Neural cell (in vitro differentiated cells): ENCODE measurements at regions not wholly inside any gene's neighbourhood (a gene's known extent, or its start where the extent isn't known, plus 50 kb on each side); places are given as distances from the start of the nearest gene placed in this dataset.

Experiments used
- H2AFZ ChIP-seq: fragments of 200-600, 300-800 bp; sonication (generic), shearing (Covaris generic); 2 replicates; pipeline ENCODE4 v1.6.0; 2014; ENCODE audit warnings: low read depth, mild to moderate bottlenecking, antibody characterized with exemption, low read length, moderate library complexity
- H3F3A ChIP-seq: fragments of 200-600 bp; shearing (Covaris generic); 2 replicates; pipeline ENCODE4 v1.6.1; 2016; ENCODE audit warnings: mild to moderate bottlenecking, moderate library complexity, mixed read lengths, antibody characterized with exemption, low read length; ENCODE audit not compliant: insufficient read depth, poor library complexity, severe bottlenecking
- H3K27ac ChIP-seq: fragments of 200-600, 300-800 bp; sonication (generic), shearing (Covaris generic); 2 replicates; pipeline ENCODE4 v1.5.1; 2014; ENCODE audit warnings: mild to moderate bottlenecking, low read length, moderate library complexity
- H3K27me3 ChIP-seq: fragments of 300-800, 200-600 bp; sonication (generic), shearing (Covaris generic); 2 replicates; pipeline ENCODE4 v1.6.0; 2014; ENCODE audit warnings: mild to moderate bottlenecking, low read depth, low read length, moderate library complexity; ENCODE audit not compliant: insufficient read depth
- H3K36me3 ChIP-seq: fragments of 300-800, 200-600 bp; sonication (generic), shearing (Covaris generic); 2 replicates; pipeline ENCODE4 v1.5.1; 2014; ENCODE audit warnings: mild to moderate bottlenecking, antibody characterized with exemption, low read length, moderate library complexity; ENCODE audit not compliant: insufficient read depth
- H3K4me2 ChIP-seq: fragments of 300-800, 200-600 bp; sonication (generic), shearing (Covaris generic); 2 replicates; pipeline ENCODE4 v1.6.0; 2014; ENCODE audit warnings: mild to moderate bottlenecking, low read length
- H3K4me3 ChIP-seq: fragments of 300-800, 200-600 bp; sonication (generic), shearing (Covaris generic); 2 replicates; pipeline ENCODE4 v1.5.1; 2014; ENCODE audit warnings: mild to moderate bottlenecking, low read length, moderate library complexity
- H3K79me2 ChIP-seq: fragments of 200-600 bp; shearing (Covaris generic); replicated peaks from 2 replicates; pipeline ENCODE4 v1.6.0; 2014; ENCODE audit warnings: mild to moderate bottlenecking, low read length, moderate library complexity; ENCODE audit not compliant: insufficient read depth
- H3K9ac ChIP-seq: fragments of 300-800, 200-600 bp; sonication (generic), shearing (Covaris generic); 2 replicates; pipeline ENCODE4 v1.6.1; 2016; ENCODE audit warnings: mild to moderate bottlenecking, low read length, mixed read lengths
- H3K9me2 ChIP-seq: fragments of 200-600 bp; shearing (Covaris generic); 2 replicates; pipeline ENCODE4 v1.6.1; 2016; ENCODE audit warnings: mild to moderate bottlenecking, low read length, mixed read lengths; ENCODE audit not compliant: insufficient read depth
- H3K9me3 ChIP-seq: fragments of 200-600, 300-800 bp; sonication (generic), shearing (Covaris generic); 2 replicates; pipeline ENCODE4 v1.6.1; 2016; ENCODE audit warnings: mild to moderate bottlenecking, mixed run types, low read length, moderate library complexity, mixed read lengths
- H4K20me1 ChIP-seq: fragments of 200-600 bp; shearing (Covaris generic); 2 replicates; pipeline ENCODE4 v1.6.1; 2016; ENCODE audit warnings: mild to moderate bottlenecking, mixed run types; ENCODE audit not compliant: insufficient read depth
- EP300 ChIP-seq: fragments of 450-650 bp; conservative IDR thresholded peaks from 2 replicates; pipeline ENCODE4 v1.6.1; 2014; ENCODE audit warnings: antibody characterized with exemption, mild to moderate bottlenecking, moderate library complexity; ENCODE audit not compliant: poor library complexity, severe bottlenecking
- EZH2 ChIP-seq: fragments of 200-600, 300-800 bp; shearing (Covaris generic), sonication (generic); IDR thresholded peaks from 2 replicates; pipeline ENCODE4 v1.6.1; 2014; ENCODE audit warnings: antibody characterized with exemption, low read length, borderline replicate concordance, mild to moderate bottlenecking; ENCODE audit not compliant: insufficient read depth, poor library complexity, severe bottlenecking
- MXI1 ChIP-seq: fragments of 450-650 bp; conservative IDR thresholded peaks from 2 replicates; pipeline ENCODE4 v1.6.1; 2014; ENCODE audit warnings: antibody characterized with exemption, mild to moderate bottlenecking; ENCODE audit not compliant: poor library complexity, severe bottlenecking
- POLR2AphosphoS5 ChIP-seq: IDR thresholded peaks from 2 replicates; pipeline ENCODE4 v1.6.1; 2012
- RAD21 ChIP-seq: fragments of 450-650 bp; conservative IDR thresholded peaks from 2 replicates; pipeline ENCODE4 v1.6.1; 2014; ENCODE audit warnings: antibody characterized with exemption, mild to moderate bottlenecking, moderate library complexity
- SMC3 ChIP-seq: fragments of 450-650 bp; conservative IDR thresholded peaks from 2 replicates; pipeline ENCODE4 v1.6.1; 2014; ENCODE audit warnings: antibody characterized with exemption, mild to moderate bottlenecking, moderate library complexity; ENCODE audit not compliant: poor library complexity
- TAF1 ChIP-seq: IDR thresholded peaks from 2 replicates; pipeline ENCODE4 v1.6.1; 2012; ENCODE audit warnings: low read depth
- TF ChIP-seq, protein P1 (sequence below): fragments of 450-650 bp; IDR thresholded peaks from 2 replicates; pipeline ENCODE4 v1.5.1; 2014; ENCODE audit warnings: antibody characterized with exemption, mild to moderate bottlenecking, moderate library complexity; ENCODE audit not compliant: poor library complexity, severe bottlenecking
- TF ChIP-seq, protein P2 (sequence below): IDR thresholded peaks from 2 replicates; pipeline ENCODE4 v1.6.1; 2012; ENCODE audit warnings: borderline replicate concordance

DNA sequence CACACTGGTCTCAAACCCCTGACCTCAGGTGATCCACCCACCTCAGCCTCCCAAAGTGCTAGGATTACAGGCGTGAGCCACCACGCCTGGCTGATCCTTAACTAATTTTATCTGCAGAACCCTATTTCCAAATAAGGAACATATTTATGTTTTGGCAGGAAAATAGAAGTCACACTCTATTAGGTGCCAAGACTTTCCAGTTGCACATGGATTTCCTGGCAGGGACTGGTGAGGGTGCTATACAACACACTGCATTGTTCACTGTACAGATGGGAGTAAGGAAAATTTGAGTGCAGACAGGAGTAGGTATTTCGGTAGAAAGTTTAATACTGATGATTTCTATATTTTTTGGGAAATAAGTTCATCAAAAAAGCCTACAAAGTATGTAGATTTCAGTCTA, 605.3 kb upstream of the B3GALT2 start:
- H3K4me2 ChIP-seq, result no peak overlapping the region
- H3K9me2 ChIP-seq, result no peaks in the 10 kb centered on the region
- H3K4me3 ChIP-seq, result no peak overlapping the region
- no peaks in the 10 kb centered on the region for H3K79me2 ChIP-seq
- H3K9me3 ChIP-seq, result no peaks in the 10 kb centered on the region
- peaks cover 8% of the 10 kb centered on the region for H3F3A ChIP-seq
- H3K27ac ChIP-seq, result no peak overlapping the region
- no peaks in the 10 kb centered on the region for H3K27me3 ChIP-seq
- H2AFZ ChIP-seq, result no peak overlapping the region
- H4K20me1 ChIP-seq, result no peaks in the 10 kb centered on the region
- H3K9ac ChIP-seq, result no peak overlapping the region
- no peaks in the 10 kb centered on the region for H3K36me3 ChIP-seq
- TF ChIP-seq, protein P1, sequence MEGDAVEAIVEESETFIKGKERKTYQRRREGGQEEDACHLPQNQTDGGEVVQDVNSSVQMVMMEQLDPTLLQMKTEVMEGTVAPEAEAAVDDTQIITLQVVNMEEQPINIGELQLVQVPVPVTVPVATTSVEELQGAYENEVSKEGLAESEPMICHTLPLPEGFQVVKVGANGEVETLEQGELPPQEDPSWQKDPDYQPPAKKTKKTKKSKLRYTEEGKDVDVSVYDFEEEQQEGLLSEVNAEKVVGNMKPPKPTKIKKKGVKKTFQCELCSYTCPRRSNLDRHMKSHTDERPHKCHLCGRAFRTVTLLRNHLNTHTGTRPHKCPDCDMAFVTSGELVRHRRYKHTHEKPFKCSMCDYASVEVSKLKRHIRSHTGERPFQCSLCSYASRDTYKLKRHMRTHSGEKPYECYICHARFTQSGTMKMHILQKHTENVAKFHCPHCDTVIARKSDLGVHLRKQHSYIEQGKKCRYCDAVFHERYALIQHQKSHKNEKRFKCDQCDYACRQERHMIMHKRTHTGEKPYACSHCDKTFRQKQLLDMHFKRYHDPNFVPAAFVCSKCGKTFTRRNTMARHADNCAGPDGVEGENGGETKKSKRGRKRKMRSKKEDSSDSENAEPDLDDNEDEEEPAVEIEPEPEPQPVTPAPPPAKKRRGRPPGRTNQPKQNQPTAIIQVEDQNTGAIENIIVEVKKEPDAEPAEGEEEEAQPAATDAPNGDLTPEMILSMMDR, result no peak
- TF ChIP-seq POLR2AphosphoS5, result no peak
- TF ChIP-seq MXI1, result no peak
- no peak for TF ChIP-seq TAF1
- TF ChIP-seq SMC3, result no peak
- no peak for TF ChIP-seq RAD21
- no peak for TF ChIP-seq EP300
- TF ChIP-seq, protein P2, sequence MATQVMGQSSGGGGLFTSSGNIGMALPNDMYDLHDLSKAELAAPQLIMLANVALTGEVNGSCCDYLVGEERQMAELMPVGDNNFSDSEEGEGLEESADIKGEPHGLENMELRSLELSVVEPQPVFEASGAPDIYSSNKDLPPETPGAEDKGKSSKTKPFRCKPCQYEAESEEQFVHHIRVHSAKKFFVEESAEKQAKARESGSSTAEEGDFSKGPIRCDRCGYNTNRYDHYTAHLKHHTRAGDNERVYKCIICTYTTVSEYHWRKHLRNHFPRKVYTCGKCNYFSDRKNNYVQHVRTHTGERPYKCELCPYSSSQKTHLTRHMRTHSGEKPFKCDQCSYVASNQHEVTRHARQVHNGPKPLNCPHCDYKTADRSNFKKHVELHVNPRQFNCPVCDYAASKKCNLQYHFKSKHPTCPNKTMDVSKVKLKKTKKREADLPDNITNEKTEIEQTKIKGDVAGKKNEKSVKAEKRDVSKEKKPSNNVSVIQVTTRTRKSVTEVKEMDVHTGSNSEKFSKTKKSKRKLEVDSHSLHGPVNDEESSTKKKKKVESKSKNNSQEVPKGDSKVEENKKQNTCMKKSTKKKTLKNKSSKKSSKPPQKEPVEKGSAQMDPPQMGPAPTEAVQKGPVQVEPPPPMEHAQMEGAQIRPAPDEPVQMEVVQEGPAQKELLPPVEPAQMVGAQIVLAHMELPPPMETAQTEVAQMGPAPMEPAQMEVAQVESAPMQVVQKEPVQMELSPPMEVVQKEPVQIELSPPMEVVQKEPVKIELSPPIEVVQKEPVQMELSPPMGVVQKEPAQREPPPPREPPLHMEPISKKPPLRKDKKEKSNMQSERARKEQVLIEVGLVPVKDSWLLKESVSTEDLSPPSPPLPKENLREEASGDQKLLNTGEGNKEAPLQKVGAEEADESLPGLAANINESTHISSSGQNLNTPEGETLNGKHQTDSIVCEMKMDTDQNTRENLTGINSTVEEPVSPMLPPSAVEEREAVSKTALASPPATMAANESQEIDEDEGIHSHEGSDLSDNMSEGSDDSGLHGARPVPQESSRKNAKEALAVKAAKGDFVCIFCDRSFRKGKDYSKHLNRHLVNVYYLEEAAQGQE, result no peak
- TF ChIP-seq EZH2, result no peak

DNA sequence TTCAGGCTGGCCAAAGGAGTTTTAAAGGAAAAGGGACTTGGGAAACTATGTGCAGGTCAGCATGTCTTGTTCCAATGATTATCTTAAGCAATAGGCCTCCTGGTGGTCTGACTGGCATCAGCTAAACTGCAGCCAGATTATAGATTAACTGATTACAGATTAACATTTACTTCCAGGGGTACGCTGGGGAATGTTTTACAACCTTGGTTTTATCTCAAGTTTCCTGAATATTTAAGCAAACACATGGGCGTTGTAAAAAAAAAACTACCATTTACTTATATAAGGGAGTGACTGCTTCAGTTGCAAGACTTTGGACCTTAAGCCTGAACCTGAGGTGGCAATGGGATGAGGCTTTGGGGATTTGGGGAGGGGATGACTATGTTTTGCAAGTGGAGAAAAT, 600.6 kb upstream of the B3GALT2 start:
- Histone ChIP-seq H3K9me3 (no peaks in the 10 kb centered on the region), H3K27me3 (no peaks in the 10 kb centered on the region), H3K9me2 (no peaks in the 10 kb centered on the region), H2AFZ (no peak overlapping the region), H3F3A (no peaks in the 10 kb centered on the region), H4K20me1 (no peaks in the 10 kb centered on the region), H3K4me2 (no peak overlapping the region), H3K4me3 (no peak overlapping the region), H3K27ac (no peak overlapping the region), H3K79me2 (no peaks in the 10 kb centered on the region), H3K9ac (no peak overlapping the region), H3K36me3 (no peaks in the 10 kb centered on the region)
- TF ChIP-seq, protein P1, result no peak
- TF ChIP-seq, protein P2, result no peak
- no peak for TF ChIP-seq MXI1
- no peak for TF ChIP-seq SMC3
- TF ChIP-seq RAD21, result no peak
- no peak for TF ChIP-seq EP300
